Hepatocyte (in vitro differentiated cells): ENCODE measurements at regions not wholly inside any gene's neighbourhood (a gene's known extent, or its start where the extent isn't known, plus 50 kb on each side); places are given as distances from the start of the nearest gene placed in this dataset.
"Not testable (repeated sequence)": the region's sequence is repeated elsewhere in the genome, so short reads cannot be mapped to it uniquely, and the experiment has no call there.

ENCODE experiments used
- CTCF ChIP-seq: fragments of 200-600 bp; sonication (generic); IDR thresholded peaks from 2 replicates; pipeline ENCODE4 v1.5.1; 2016; ENCODE audit warnings: antibody characterized with exemption, mild to moderate bottlenecking; ENCODE audit not compliant: poor library complexity
- EZH2phosphoT487 ChIP-seq: fragments of 200-600 bp; sonication (generic); IDR thresholded peaks from one replicate; pipeline ENCODE4 v1.6.1; 2018; ENCODE audit warnings: antibody characterized with exemption, mild to moderate bottlenecking, low read depth, moderate library complexity; ENCODE audit not compliant: unreplicated experiment, severe bottlenecking

GRCh38 chr13:23053711-23054110 is 127.1 kb upstream of the SGCG start:
- TF ChIP-seq CTCF, EZH2phosphoT487: not testable (repeated sequence)
